GM19238 (cell line): ENCODE measurements at regions not wholly inside any gene's neighbourhood (a gene's known extent, or its start where the extent isn't known, plus 50 kb on each side); places are given as distances from the start of the nearest gene placed in this dataset.
A peak's percentile ranks its signal among the peaks of the same experiment; 100 is the strongest.
"Not testable (repeated sequence)": the region's sequence is repeated elsewhere in the genome, so short reads cannot be mapped to it uniquely, and the experiment has no call there.

ENCODE experiments used
- DNase-seq: peaks from one replicate; pipeline ENCODE4 v3.0.0; 2011; ENCODE audit warnings: low spot score; ENCODE audit not compliant: insufficient read length

GRCh38 chr14:28820677-28821076 is 54.1 kb downstream of the FOXG1 start:
- DNase-seq, result no peak

GRCh38 chr14:28821993-28822392 is 55.4 kb downstream of the FOXG1 start:
- no peak for DNase-seq

- no peak for DNase-seq
These were observed 56.7 kb downstream of the FOXG1 start for GRCh38 chr14:28823245-28823644.

DNA sequence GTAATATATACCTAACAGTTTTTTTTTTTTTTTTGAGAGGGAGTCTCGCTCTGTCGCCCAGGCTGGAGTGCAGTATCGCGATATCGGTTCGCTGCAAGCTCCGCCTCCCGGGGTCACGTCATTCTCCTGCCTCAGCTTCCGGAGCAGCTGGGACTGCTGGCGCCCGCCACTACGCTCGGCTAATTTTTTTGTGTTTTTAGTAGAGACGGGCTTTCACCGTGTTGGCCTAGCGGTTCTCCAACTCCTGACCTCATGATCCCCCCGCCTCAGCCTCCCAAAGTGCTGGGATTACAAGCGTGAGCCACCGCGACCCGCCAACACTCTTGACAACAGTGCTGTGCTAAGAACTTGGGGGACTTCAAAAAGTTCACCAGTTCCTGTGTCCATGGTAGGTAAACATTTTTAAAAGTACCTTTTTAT is 63.5 kb downstream of the FOXG1 start:
- no peak for DNase-seq

- peak; percentile 8 for DNase-seq
These were observed 64.5 kb downstream of the FOXG1 start for GRCh38 chr14:28831126-28831525.

DNA sequence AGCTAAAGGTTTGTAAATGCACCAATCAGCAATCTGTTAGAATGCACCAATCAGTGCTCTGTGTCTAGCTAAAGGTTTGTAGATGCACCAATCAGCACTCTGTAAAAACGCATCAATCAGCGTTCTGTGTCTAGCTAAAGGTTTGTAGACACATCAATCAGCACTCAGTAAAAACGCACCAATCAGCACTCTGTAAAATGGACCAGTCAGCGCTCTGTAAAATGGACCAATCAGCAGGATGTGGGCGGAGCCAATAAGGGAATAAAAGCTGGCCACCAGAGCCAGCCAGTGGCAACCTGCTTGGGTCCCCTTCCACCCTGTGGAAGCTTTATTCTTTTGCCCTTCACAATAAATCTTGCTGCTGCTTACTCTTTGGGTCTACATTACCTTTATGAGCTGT is 76.0 kb downstream of the FOXG1 start:
- not testable (repeated sequence) for DNase-seq

DNA sequence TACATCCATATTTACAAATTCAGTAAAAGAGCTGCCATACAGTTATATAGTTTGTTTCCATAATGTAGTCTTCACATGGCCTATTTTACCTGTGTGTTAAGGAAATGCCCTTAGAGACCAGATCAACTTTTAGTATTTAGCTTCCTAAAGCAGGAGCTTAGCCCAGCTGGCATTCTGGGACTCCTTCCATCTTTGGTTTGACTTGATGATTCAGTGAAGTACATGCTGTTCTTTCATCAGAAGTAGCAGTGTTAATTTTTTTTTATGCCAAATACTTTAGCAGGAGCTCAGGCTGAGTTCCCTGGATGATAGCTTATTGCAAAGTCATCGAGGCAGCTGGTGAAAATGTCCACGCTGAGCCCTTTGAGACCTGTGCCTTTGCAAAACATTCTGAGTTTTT is 101.0 kb downstream of the FOXG1 start:
- DNase-seq, result no peak

DNA sequence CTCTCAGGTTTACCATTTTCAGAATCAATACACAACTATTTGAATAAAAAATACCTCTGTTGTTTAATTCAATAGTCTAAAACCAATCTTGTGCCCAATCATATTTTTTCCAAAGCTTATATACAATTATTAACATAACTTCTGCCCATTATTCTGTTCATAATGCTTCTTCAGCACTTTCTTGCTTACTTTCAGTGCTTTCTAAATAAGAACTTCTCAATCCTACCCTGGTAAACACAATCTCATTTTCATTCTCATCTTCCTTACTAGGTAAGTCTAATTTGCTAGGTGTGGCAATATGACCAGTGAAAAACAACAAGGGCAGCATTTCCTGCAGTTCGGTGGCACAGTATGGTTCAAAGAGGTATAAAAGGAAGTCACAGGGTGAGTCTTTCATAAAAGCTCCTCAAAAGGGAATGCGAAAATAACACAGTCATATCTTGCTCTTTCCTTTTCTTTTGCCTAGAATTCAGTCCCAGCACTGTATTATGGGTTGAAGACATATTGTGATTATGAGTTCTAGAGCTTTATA is 103.5 kb downstream of the FOXG1 start:
- no peak for DNase-seq

- no peak for DNase-seq
These were observed 109.5 kb downstream of the FOXG1 start for GRCh38 chr14:28875934-28876571.

GRCh38 chr14:28876572-28876945 is 110.0 kb downstream of the FOXG1 start:
- DNase-seq, result no peak

DNA sequence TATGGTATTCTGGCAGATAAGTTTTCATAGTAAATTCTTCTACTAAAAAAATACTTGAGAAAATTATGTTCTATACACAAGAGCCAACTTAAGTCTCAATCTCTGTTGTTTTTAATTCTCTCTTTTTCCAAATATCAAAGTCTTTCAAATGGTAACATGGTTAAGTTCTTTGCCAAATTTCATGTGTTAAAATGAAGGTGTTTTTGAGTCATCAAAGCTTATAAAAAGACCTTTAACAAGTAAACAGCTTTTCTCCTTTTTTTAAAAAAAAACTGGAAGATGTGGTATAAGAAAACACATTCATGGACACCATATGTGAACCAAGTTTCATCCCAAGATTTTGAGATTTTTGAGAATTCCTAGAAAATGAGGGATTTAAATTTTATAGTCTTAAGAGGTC is 111.3 kb downstream of the FOXG1 start:
- DNase-seq, result no peak

- no peak for DNase-seq
These were observed 113.0 kb downstream of the FOXG1 start for GRCh38 chr14:28879573-28879996.

DNA sequence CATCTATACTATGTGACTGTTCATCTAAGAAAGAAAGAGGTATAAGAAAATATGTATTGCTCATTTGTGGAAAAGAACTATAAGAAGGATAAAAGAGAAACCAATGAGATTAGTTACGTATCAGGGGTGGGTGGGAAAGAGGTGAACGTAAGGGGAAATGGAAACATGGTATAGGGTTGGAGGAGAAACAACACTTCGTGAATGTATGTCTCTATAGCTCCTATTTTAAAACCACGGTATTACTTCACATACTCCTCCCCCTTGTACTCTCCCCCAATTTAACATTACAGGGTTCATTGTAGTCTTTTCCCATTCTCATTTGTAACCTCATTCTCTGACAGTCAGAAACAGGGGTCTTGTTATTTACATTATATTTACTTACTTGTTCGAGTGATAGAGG is 120.4 kb downstream of the FOXG1 start:
- no peak for DNase-seq

DNA sequence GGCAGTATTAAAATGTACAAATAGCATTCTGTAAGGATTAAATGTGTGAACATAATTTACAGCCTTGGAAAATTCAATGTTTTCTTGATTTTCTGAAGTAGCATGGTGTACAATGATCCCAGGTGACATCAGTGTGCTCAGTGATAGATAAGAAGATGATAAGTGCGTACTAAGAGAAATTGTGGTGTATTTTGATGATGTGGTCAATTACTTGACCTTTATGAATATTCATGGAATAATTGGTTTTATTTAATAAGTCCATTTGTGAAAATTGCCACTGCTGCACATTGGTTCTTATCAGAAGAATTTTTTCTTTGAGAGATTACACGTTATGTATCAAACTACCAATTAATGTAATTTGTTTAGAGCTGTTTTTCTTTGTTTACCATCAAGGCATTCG is 128.8 kb downstream of the FOXG1 start:
- no peak for DNase-seq

GRCh38 chr14:28896337-28896736 is 129.8 kb downstream of the FOXG1 start:
- DNase-seq, result no peak

DNA sequence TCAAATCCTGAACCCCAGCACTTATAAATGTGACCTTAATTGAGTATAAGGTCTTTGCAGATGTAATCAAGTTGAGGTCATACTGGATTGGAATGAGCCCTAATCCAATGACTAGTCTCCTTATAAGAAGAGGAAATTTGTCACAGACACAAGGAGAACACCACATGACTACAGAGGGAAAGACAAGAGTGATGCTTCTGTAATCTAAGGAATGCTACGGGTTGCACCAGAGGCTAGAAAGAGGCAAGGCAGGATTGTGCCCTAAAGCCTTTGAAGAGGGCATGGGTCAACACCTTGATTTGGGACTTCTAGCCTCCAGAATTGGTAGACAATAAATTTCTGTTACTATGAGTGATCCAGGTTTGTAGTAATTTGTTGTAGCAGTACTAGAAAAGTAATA is 135.0 kb downstream of the FOXG1 start:
- no peak for DNase-seq

DNA sequence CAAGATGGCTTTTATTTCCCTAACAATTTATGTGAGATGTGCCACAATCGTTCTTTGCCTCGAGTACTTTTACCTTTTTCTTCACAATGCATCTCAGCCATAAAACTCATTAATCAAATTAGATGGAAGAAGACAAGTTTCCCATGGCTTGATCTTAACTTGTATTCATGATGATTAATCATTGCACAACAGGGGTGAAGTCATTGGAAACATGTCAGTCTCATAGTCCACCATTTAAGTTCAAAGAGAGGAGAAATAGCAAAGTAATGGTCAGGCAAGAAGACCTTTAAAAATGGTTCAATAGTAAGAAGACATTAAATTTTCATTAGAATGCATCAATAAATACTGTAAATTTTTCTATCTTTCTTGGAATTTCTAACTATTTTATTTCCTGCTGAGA is 136.3 kb downstream of the FOXG1 start:
- no peak for DNase-seq

DNA sequence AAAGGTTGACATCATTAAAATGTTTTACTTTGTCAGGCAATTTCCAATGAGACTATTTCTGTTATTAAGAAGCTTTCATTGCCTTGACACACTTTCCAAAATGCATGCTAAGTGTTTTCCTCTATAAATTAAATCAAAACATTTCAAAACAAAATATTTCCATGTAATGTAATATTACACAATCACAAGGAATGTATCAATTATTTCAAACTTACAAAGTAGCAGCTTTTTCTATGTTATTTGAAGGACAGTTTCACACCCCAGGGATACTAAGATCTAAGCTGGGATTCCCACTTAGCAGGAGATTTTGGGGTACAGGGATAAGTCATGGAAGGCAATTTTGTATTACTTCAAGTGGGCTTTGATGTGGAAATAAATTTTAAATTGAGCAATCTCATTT is 144.9 kb downstream of the FOXG1 start:
- DNase-seq, result no peak

- DNase-seq, result no peak
These were observed 146.5 kb downstream of the FOXG1 start for GRCh38 chr14:28913056-28913455.

DNA sequence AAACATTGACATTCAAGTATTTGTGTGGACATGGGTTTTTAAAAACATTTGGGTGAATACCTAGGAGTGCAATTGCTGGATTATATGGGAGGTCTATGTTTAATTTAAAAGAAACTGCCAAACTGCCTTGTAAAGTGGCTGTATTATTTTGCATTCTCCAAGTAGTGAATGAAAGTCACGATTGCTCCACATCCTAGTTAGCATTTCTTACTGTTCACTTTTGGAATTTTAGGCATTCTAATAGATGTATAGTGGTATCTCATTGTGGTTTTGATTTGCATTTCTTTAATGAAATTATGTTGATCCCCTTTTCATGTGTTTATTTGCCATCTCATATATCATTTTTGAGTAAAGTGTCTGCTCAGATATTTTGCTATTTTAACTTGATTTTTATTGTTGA is 159.5 kb downstream of the FOXG1 start:
- no peak for DNase-seq

DNA sequence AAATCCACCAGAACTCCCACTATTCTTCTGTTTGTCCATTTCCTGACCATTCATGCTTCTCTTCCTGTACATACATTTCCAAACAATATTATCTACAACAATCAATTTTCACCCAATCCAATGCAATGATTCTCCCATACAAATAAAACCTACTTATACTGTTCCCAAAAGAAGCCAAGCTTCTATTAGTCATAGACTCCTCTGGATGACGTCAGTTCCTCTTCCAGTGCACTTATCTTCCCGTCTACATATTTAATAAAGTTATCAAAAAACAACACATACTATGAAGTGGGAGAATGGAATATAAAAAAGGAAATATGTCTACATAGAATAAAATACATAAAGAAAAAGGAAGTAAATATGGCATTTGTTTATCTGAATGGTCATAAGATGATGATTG is 165.4 kb downstream of the FOXG1 start:
- DNase-seq, result no peak

DNA sequence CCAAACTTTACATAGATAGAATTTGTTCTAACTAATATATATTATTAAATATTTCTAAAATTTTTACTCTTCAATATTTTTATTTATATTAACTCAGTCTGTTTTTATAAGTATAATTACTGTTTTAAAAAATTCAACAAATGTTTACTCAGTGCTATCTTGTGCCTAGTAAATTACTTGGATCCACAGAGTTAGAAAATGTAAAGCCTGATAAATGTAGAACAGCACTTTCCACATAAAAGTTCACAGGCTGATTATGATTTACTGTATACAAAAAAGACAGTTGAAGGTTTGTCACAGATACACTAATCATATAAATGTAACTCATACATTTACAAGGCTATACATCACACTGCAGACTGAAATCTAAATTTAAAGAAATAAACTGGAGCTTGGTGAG is 170.0 kb downstream of the FOXG1 start:
- no peak for DNase-seq

- DNase-seq, result no peak
These were observed 175.2 kb downstream of the FOXG1 start for GRCh38 chr14:28941758-28942157.

- DNase-seq, result no peak
These were observed 178.0 kb downstream of the FOXG1 start for GRCh38 chr14:28944605-28945004.
